Neural progenitor cell (in vitro differentiated cells): ENCODE measurements at regions not wholly inside any gene's neighbourhood (a gene's known extent, or its start where the extent isn't known, plus 50 kb on each side); places are given as distances from the start of the nearest gene placed in this dataset.

ENCODE experiments used
- EZH2 ChIP-seq: fragments of 200-600 bp; sonication (generic); IDR thresholded peaks from 2 replicates; pipeline ENCODE4 v1.6.1; 2017; ENCODE audit warnings: antibody characterized with exemption, mild to moderate bottlenecking, moderate library complexity
- TF ChIP-seq, protein P1 (sequence below): fragments of 200-600 bp; sonication (generic); IDR thresholded peaks from 2 replicates; pipeline ENCODE4 v1.5.1; 2017; ENCODE audit warnings: antibody characterized with exemption, mild to moderate bottlenecking

DNA sequence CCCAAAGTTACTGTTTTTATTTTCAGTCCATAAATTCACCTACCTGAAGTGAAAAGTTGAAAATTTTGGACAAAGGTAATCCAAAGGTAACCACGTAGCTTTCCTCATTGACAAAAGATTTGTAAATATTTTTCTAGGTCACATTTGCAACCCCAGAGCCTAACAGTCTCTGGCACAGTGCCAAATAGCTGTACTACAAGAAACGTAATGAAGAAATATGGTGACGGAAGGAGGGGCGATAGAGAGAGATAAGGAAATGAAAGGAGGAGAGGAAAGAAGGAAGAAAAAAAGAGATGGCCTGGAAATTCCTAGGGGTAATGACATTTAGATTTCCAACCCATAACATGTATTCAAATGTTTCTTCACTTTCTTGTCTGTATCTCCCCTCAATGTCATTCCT is 159.4 kb downstream of the BARHL2 start:
- TF ChIP-seq, protein P1, sequence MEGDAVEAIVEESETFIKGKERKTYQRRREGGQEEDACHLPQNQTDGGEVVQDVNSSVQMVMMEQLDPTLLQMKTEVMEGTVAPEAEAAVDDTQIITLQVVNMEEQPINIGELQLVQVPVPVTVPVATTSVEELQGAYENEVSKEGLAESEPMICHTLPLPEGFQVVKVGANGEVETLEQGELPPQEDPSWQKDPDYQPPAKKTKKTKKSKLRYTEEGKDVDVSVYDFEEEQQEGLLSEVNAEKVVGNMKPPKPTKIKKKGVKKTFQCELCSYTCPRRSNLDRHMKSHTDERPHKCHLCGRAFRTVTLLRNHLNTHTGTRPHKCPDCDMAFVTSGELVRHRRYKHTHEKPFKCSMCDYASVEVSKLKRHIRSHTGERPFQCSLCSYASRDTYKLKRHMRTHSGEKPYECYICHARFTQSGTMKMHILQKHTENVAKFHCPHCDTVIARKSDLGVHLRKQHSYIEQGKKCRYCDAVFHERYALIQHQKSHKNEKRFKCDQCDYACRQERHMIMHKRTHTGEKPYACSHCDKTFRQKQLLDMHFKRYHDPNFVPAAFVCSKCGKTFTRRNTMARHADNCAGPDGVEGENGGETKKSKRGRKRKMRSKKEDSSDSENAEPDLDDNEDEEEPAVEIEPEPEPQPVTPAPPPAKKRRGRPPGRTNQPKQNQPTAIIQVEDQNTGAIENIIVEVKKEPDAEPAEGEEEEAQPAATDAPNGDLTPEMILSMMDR = no peak
- TF ChIP-seq EZH2 = no peak
